ENCODE measurements at regions not wholly inside any gene's neighbourhood (a gene's known extent, or its start where the extent isn't known, plus 50 kb on each side); places are given as distances from the start of the nearest gene placed in this dataset.

DNA sequence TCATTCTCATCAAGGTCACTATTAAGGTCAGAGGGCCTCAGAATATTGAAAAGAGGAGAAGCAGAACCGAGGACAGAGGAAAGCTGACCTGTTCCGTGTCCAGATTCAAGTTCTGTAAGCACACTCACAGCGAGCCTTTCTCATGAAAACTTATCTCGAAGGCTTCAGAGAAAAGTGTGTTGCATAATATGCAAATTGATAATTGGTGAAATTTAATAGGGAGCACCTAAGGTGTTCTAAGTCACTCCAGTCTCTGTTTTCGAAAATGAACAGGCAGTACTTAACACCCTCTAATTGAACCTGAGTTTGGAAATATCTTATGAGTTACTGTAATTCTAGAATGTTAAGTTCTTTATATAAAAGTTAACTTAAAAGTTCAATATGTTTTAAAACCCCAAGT, 181.2 kb upstream of the PDE10A start:
- DNase-seq, result no peak
- peaks cover 7% of the 10 kb centered on the region for H3K27me3 Mint-ChIP-seq (ENCODE audit: unreplicated experiment)
- peaks cover 28% of the 10 kb centered on the region for H3K4me1 Mint-ChIP-seq (ENCODE audit: low read depth, unreplicated experiment)
- H3K9me3 Mint-ChIP-seq (ENCODE audit: unreplicated experiment), result peaks cover 2% of the 10 kb centered on the region
- H3K4me3 Mint-ChIP-seq (ENCODE audit: unreplicated experiment), result no peak overlapping the region
- no peaks in the 10 kb centered on the region for H3K36me3 Mint-ChIP-seq (ENCODE audit: unreplicated experiment)
- TF ChIP-seq, protein P1, sequence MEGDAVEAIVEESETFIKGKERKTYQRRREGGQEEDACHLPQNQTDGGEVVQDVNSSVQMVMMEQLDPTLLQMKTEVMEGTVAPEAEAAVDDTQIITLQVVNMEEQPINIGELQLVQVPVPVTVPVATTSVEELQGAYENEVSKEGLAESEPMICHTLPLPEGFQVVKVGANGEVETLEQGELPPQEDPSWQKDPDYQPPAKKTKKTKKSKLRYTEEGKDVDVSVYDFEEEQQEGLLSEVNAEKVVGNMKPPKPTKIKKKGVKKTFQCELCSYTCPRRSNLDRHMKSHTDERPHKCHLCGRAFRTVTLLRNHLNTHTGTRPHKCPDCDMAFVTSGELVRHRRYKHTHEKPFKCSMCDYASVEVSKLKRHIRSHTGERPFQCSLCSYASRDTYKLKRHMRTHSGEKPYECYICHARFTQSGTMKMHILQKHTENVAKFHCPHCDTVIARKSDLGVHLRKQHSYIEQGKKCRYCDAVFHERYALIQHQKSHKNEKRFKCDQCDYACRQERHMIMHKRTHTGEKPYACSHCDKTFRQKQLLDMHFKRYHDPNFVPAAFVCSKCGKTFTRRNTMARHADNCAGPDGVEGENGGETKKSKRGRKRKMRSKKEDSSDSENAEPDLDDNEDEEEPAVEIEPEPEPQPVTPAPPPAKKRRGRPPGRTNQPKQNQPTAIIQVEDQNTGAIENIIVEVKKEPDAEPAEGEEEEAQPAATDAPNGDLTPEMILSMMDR (IDR thresholded peaks at IDR 0.05; ENCODE audit: partially characterized antibody, unreplicated experiment), result no peak
- no peak overlapping the region for H3K27ac Mint-ChIP-seq (ENCODE audit: unreplicated experiment)

DNA sequence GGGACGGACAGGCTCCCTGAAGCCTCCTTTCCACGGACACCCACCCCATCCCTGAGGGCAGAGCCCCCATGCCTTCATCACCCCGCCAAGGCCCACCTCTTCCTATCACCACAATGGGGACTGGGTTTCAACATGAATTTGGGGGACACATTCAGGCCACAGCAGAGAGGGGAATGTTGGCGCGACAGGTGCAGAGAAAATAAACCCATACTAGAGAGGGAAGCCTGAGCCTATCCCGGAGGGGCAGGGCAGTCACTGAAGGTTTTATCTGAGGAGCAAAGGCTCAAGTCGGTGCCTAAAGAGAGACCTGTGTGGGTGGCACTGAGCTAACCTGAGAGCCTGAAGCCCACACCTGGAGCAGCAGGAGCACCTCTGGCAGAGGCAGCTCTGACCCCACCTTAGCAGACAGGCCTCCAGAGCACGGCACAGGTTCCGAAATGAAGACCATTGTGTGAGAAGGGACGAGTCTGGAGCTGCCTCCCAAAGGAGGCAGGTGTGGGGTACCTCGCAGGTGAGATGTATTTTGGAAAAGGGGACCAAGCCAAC, 180.6 kb upstream of the PDE10A start:
- no peak for DNase-seq
- Mint-ChIP-seq H3K9me3 (ENCODE audit: unreplicated experiment) (no peaks in the 10 kb centered on the region), H3K4me1 (ENCODE audit: low read depth, unreplicated experiment) (peaks cover 24% of the 10 kb centered on the region), H3K27me3 (ENCODE audit: unreplicated experiment) (peaks cover 6% of the 10 kb centered on the region), H3K4me3 (ENCODE audit: unreplicated experiment) (no peak overlapping the region), H3K36me3 (ENCODE audit: unreplicated experiment) (no peaks in the 10 kb centered on the region), H3K27ac (ENCODE audit: unreplicated experiment) (no peak overlapping the region)
- TF ChIP-seq, protein P1 (IDR thresholded peaks at IDR 0.05; ENCODE audit: partially characterized antibody, unreplicated experiment), result no peak

DNA sequence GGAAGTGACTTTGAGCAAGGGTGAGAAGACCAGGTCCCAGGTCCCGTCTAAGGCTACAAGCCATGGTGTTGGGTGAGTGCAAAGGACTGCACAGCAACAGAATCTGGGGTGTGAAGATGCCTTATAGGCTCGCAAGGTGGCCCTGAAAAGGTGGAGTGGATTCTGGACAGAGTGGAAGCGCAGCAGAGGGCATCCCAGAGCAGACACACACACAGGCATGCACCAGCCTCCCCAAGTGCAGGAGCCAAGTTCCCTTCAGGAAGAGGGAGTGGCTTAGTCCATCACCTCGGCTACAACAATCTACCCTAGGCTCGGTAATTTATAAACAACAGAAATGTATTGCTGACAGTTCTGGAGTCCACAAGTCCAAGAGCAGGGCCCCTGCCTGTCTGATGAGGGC, 180.1 kb upstream of the PDE10A start:
- H3K4me1 Mint-ChIP-seq (ENCODE audit: low read depth, unreplicated experiment), result peaks cover 22% of the 10 kb centered on the region
- TF ChIP-seq, protein P1 (IDR thresholded peaks at IDR 0.05; ENCODE audit: partially characterized antibody, unreplicated experiment), result no peak
- H3K27me3 Mint-ChIP-seq (ENCODE audit: unreplicated experiment), result peaks cover 7% of the 10 kb centered on the region
- H3K4me3 Mint-ChIP-seq (ENCODE audit: unreplicated experiment), result no peak overlapping the region
- no peaks in the 10 kb centered on the region for H3K9me3 Mint-ChIP-seq (ENCODE audit: unreplicated experiment)
- no peaks in the 10 kb centered on the region for H3K36me3 Mint-ChIP-seq (ENCODE audit: unreplicated experiment)
- H3K27ac Mint-ChIP-seq (ENCODE audit: unreplicated experiment), result no peak overlapping the region
- DNase-seq, result no peak

DNA sequence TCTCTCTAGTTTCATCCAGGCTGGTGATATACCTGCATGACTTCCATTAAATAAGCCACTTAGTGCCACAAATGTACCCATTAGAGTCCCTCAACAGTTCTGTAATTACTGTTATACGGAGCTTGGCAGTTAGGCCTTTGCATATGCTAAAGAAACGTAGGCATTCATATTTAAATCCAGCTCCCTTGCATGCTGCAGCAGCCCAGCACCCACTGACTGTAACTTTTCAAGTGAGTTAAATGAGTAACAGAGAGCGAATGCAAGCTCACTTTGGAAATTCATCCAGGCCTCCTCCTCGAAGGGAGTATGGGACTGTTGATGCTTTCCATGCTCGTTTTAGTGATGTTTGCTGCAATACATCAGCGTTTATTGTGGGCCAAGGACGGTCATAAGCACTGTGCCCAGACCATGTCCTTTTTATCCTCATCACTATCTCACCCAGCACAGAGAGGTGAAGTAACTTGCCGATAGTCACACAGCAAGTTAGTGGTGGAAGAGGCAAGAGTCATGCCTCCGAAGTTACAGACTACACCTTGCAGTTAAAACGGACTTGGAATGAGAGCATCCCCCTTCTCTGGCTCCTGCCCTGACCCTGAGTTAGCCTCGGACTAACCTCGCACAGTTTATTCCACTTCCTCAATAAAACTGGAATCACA, 179.4 kb upstream of the PDE10A start:
- H3K9me3 Mint-ChIP-seq (ENCODE audit: unreplicated experiment), result no peaks in the 10 kb centered on the region
- H3K27me3 Mint-ChIP-seq (ENCODE audit: unreplicated experiment), result peaks cover 7% of the 10 kb centered on the region
- H3K27ac Mint-ChIP-seq (ENCODE audit: unreplicated experiment), result no peak overlapping the region
- no peak for DNase-seq
- TF ChIP-seq, protein P1 (IDR thresholded peaks at IDR 0.05; ENCODE audit: partially characterized antibody, unreplicated experiment), result no peak
- H3K4me3 Mint-ChIP-seq (ENCODE audit: unreplicated experiment), result no peak overlapping the region
- H3K36me3 Mint-ChIP-seq (ENCODE audit: unreplicated experiment), result no peaks in the 10 kb centered on the region
- H3K4me1 Mint-ChIP-seq (ENCODE audit: low read depth, unreplicated experiment), result peaks cover 14% of the 10 kb centered on the region

DNA sequence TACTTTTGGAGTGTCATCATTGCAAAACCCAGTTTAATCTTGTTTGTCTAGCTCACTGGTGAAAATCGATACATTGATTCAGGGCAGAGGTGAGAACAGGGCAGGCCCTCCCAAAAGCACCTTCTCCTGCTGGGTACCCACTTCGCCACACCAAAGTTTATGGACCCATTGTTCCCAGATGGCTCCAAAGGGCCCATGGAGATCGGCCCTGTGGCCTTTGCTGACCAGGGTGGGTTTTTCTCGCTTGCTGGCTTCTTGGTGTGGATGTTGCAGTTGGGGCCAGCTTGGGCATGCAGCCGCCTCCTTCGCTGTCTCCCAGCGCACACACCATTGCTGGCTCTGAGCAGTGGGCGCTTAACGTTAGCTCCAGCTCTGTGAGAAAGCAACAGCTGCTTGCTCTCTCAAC, 178.1 kb upstream of the PDE10A start:
- Mint-ChIP-seq H3K27me3 (ENCODE audit: unreplicated experiment) (peaks cover 8% of the 10 kb centered on the region), H3K36me3 (ENCODE audit: unreplicated experiment) (no peaks in the 10 kb centered on the region), H3K27ac (ENCODE audit: unreplicated experiment) (no peak overlapping the region), H3K4me1 (ENCODE audit: low read depth, unreplicated experiment) (peaks cover 10% of the 10 kb centered on the region), H3K4me3 (ENCODE audit: unreplicated experiment) (no peak overlapping the region), H3K9me3 (ENCODE audit: unreplicated experiment) (no peaks in the 10 kb centered on the region)
- no peak for DNase-seq
- TF ChIP-seq, protein P1 (IDR thresholded peaks at IDR 0.05; ENCODE audit: partially characterized antibody, unreplicated experiment), result no peak
